Esophagus squamous epithelium (tissue), 5 donors: ENCODE measurements at regions not wholly inside any gene's neighbourhood (a gene's known extent, or its start where the extent isn't known, plus 50 kb on each side); places are given as distances from the start of the nearest gene placed in this dataset.
"Not testable (repeated sequence)": the region's sequence is repeated elsewhere in the genome, so short reads cannot be mapped to it uniquely, and the experiment has no call there.

ENCODE experiments used
- DNase-seq: peaks from one replicate; lab custom pipeline; 2025; lab: John Stamatoyannopoulos, UW
- H3K27ac ChIP-seq, 4 donors: fragments of 200-600 bp; sonication (generic); one replicate each; pipeline ENCODE4 v1.5.1; 2016 to 2019; ENCODE audit warnings: mild to moderate bottlenecking in 1 of 4
- H3K27me3 ChIP-seq, 4 donors: fragments of 200-600 bp; sonication (generic); 1 replicate in 3 of 4; 2 replicates in 1 of 4; pipeline versions ENCODE4 v1.5.1 to v1.6.0; 2017 to 2021; ENCODE audit warnings: antibody characterized with exemption in 1 of 4
- H3K36me3 ChIP-seq, 3 donors: fragments of 200-600 bp; sonication (generic); one replicate each; pipeline ENCODE4 v1.5.1; 2016 to 2019
- H3K4me1 ChIP-seq, 3 donors: fragments of 200-600 bp; sonication (generic); one replicate each; pipeline ENCODE4 v1.5.1; 2017 to 2019
- H3K4me3 ChIP-seq, 4 donors: fragments of 200-600 bp; sonication (generic); 1 replicate in 3 of 4; 2 replicates in 1 of 4; pipeline ENCODE4 v1.5.1; 2016 to 2019; ENCODE audit warnings: mild to moderate bottlenecking in 2 of 4, moderate library complexity in 1 of 4
- H3K9me3 ChIP-seq, 3 donors: fragments of 200-600 bp; sonication (generic); one replicate each; pipeline ENCODE4 v1.5.1; 2016 to 2019
- POLR2A ChIP-seq, 4 donors: fragments of 450-650 bp; IDR thresholded peaks; one replicate each; pipeline ENCODE4 v1.6.1; 2017; ENCODE audit warnings: antibody characterized with exemption in 4 of 4, mild to moderate bottlenecking in 4 of 4, moderate library complexity in 3 of 4
- WGBS, 2 donors: methylation state at CpG; one replicate each; pipeline ENCODE4 v1.1.5; 2018; 5-methylcytosine and 5-hydroxymethylcytosine counted together
- intact Hi-C: fragments of 100-400 bp; cut with DNase I; formaldehyde crosslinking; loops from one replicate; pipeline ENCODE4 v1.15.0; 2022
- TF ChIP-seq, protein P1 (sequence below), 6 experiments: fragments of 450-650 bp in 4 of 6; fragments of 200-600 bp in 2 of 6; sonication (generic) in 2 of 6; IDR thresholded peaks; one replicate each; pipeline ENCODE4 v1.5.1; 2016 to 2019; ENCODE audit warnings: antibody characterized with exemption in 6 of 6, mild to moderate bottlenecking in 4 of 6, moderate library complexity in 4 of 6
- donor health status: DM: yes; HTN: yes; CAD: no.

DNA sequence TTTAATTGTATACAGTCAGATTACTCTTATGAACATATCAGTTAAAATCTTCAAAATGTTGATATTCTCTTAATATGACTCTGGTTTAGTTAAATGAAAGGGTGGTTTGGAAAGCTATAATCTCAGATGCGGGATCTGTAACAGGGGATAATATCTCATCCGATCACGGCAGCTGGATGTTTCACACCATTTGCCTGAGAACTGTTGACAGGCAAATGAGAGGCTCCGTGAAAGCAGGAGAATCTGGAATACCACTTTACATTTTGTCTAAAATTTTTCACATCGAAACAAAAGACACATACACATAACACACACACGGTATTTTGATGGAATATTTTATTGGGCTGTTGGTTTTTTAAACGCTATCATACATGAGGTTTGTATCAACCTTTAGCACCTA is 518.6 kb upstream of the SLC39A10 start:
- DNase-seq = no peak
- H3K4me1 ChIP-seq = no peaks in the 10 kb centered on the region
- no peak overlapping the region for H3K27ac ChIP-seq
- TF ChIP-seq, protein P1, sequence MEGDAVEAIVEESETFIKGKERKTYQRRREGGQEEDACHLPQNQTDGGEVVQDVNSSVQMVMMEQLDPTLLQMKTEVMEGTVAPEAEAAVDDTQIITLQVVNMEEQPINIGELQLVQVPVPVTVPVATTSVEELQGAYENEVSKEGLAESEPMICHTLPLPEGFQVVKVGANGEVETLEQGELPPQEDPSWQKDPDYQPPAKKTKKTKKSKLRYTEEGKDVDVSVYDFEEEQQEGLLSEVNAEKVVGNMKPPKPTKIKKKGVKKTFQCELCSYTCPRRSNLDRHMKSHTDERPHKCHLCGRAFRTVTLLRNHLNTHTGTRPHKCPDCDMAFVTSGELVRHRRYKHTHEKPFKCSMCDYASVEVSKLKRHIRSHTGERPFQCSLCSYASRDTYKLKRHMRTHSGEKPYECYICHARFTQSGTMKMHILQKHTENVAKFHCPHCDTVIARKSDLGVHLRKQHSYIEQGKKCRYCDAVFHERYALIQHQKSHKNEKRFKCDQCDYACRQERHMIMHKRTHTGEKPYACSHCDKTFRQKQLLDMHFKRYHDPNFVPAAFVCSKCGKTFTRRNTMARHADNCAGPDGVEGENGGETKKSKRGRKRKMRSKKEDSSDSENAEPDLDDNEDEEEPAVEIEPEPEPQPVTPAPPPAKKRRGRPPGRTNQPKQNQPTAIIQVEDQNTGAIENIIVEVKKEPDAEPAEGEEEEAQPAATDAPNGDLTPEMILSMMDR (IDR thresholded peaks at IDR 0.05) = no peak
- TF ChIP-seq POLR2A (IDR thresholded peaks at IDR 0.05) = no peak
- H3K4me3 ChIP-seq = no peak overlapping the region
- H3K9me3 ChIP-seq = no peaks in the 10 kb centered on the region
- WGBS, 2 donors = 82 to 85% methylated on average over 7 of the region's 7 CpGs
- H3K36me3 ChIP-seq = no peaks in the 10 kb centered on the region
- intact Hi-C loops = no loop called here
- H3K27me3 ChIP-seq = no peaks in the 10 kb centered on the region

DNA sequence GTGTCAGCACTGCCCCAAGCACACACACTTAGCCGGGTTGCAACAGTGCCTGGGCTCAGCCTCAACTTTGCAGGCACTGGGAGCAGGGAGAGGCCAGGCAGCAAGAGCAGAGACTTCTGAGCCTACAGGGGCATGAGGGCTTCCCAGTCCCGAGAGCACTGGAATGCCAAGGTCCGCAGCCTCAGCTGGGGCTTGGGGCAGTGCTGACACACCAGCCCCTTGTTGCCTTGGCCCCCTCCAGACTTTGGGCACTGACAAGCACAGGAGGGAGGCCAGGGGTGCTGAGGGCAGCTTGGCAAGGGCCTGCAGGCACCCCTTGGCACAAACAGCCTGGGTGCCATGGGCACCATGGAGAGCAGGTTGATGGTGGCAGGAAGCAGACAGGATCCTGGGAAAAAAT is 531.1 kb upstream of the SLC39A10 start:
- intact Hi-C loops, DNase-seq, H3K4me1 ChIP-seq, H3K27ac ChIP-seq, H3K4me3 ChIP-seq, H3K9me3 ChIP-seq, H3K27me3 ChIP-seq, H3K36me3 ChIP-seq: not testable (repeated sequence)
- 100% methylated on average over 2 of the region's 3 CpGs; no CpG with 5 or more reads in 1 of the 2 donors for WGBS, 2 donors

DNA sequence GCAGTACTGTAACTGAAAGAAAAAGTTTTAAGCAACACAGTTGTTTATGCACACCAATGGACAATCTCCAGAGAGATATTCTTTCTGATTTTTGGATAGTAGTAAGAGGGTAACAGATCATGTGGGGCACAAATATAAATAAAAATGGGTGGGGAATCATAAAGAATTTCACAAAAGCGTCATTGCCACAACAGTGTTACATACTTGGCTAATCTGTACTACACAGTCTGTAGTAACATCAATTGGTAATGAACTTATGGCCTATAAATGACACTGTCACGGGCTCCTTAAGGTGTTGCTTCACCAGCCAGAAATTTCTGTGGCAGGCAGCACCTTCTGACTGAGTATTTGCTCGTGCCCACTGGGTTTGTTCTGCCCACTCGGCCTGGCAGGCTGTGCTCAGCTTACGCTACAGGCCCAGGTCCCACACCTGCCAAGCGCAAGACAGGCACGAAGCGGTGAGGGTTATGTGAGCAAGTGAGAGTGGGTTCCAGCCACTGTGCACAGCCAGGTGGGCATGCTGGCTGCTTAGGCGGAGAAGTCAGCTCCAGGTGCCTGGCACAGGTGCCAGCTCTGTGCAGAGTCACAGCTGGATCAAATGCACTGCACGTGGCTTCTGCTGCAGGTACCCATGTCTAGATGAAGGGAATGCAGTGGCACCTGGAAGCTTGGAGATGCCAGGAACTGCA is 532.5 kb upstream of the SLC39A10 start:
- TF ChIP-seq, protein P1 (IDR thresholded peaks at IDR 0.05) = no peak
- TF ChIP-seq POLR2A (IDR thresholded peaks at IDR 0.05) = no peak
- DNase-seq = no peak
- Histone ChIP-seq H3K4me3 (no peak overlapping the region), H3K9me3 (no peaks in the 10 kb centered on the region), H3K27me3 (no peaks in the 10 kb centered on the region), H3K4me1 (no peaks in the 10 kb centered on the region), H3K36me3 (no peaks in the 10 kb centered on the region), H3K27ac (no peak overlapping the region)
- intact Hi-C loops = no loop called here
- 62 to 67% methylated on average over 8 of the region's 10 CpGs for WGBS, 2 donors

DNA sequence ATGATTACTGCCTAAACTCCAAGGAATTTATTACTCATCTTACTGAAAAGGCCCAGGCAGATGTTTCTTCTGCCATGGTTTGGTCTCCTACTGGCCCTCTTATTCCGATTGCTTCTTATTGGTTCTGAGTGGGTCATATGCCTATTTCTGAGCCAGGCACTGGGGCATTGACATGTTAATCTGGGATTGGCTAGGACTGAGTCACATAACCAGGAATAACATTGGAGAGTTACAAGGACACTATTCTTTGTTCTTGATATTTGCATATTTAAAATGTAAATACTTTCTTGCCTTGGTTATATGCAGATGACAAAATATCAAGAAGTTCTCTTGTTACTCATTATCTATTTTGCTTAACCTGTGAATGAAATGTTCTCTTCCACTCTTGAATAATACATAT is 534.4 kb upstream of the SLC39A10 start:
- no peaks in the 10 kb centered on the region for H3K36me3 ChIP-seq
- H3K9me3 ChIP-seq = no peaks in the 10 kb centered on the region
- DNase-seq = no peak
- no peak overlapping the region for H3K27ac ChIP-seq
- H3K27me3 ChIP-seq = no peaks in the 10 kb centered on the region
- 64 to 79% methylated on average over 1 of the region's 1 CpG for WGBS, 2 donors
- no peak for TF ChIP-seq POLR2A (IDR thresholded peaks at IDR 0.05)
- TF ChIP-seq, protein P1 (IDR thresholded peaks at IDR 0.05) = no peak
- H3K4me3 ChIP-seq = no peak overlapping the region
- no peaks in the 10 kb centered on the region for H3K4me1 ChIP-seq
- intact Hi-C loops = no loop called here

DNA sequence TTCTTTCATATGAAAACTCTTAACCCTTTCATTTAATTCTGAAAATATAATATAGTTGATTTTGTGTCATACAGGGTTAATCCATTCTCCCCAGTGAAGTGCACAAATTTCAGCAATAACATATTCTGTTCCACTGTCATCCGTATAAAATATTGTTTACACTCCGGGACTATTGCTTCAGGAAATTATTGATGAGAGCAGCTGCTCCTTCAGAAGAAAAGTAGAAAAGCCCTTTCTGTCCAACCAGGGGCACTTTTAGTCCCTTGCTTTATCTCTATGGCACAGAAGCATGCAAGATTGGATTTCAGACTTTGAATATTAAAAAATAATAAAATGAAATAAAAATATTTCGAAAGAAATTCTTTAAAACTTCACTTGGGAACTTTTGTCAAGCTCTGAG is 535.7 kb upstream of the SLC39A10 start:
- no peaks in the 10 kb centered on the region for H3K9me3 ChIP-seq
- H3K36me3 ChIP-seq = no peaks in the 10 kb centered on the region
- intact Hi-C loops = no loop called here
- H3K27ac ChIP-seq = no peak overlapping the region
- DNase-seq = no peak
- H3K4me1 ChIP-seq = no peaks in the 10 kb centered on the region
- H3K4me3 ChIP-seq = no peak overlapping the region
- H3K27me3 ChIP-seq = no peaks in the 10 kb centered on the region
- TF ChIP-seq, protein P1 (IDR thresholded peaks at IDR 0.05) = no peak
- no peak for TF ChIP-seq POLR2A (IDR thresholded peaks at IDR 0.05)
- WGBS, 2 donors = 52 to 75% methylated on average over 3 of the region's 3 CpGs

DNA sequence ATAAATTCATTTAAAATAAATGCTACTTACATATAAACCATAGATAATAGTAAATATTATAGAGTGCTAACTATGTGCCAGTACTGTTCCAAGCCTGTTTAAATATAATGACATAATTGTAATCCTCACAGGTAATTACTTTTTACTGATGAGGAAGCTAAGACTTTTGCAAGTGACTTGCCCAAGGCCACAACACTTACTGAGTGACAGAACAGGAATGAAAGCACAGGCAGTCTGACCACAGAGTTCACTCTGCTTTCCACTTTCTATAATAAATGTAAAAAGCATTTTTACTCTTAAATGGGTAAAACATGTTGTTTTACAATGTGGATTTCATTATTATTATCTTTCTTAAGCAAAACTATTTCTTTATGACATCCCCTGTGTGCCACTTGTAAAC is 537.8 kb upstream of the SLC39A10 start:
- Histone ChIP-seq H3K4me1 (no peaks in the 10 kb centered on the region), H3K36me3 (no peaks in the 10 kb centered on the region), H3K4me3 (no peak overlapping the region), H3K27ac (no peak overlapping the region), H3K27me3 (no peaks in the 10 kb centered on the region), H3K9me3 (no peaks in the 10 kb centered on the region)
- no peak for DNase-seq
- TF ChIP-seq, protein P1 (IDR thresholded peaks at IDR 0.05) = no peak
- TF ChIP-seq POLR2A (IDR thresholded peaks at IDR 0.05) = no peak
- intact Hi-C loops = no loop called here
